HEK293T (cell line): ENCODE measurements at regions not wholly inside any gene's neighbourhood (a gene's known extent, or its start where the extent isn't known, plus 50 kb on each side); places are given as distances from the start of the nearest gene placed in this dataset.

Source experiments
- CTCF ChIA-PET: fragments of 350-600 bp; formaldehyde crosslinking; extraction: SDS; loops from one replicate; lab custom pipeline; 2021; ENCODE audit warnings: antibody characterized with exemption, inconsistent platforms; lab: Yijun Ruan, JAX
- POLR2A ChIA-PET: fragments of 350-600 bp; formaldehyde crosslinking; extraction: SDS; loops from one replicate; lab custom pipeline; 2020; ENCODE audit warnings: antibody characterized with exemption, inconsistent platforms; lab: Yijun Ruan, JAX
- DNase-seq: peaks from one replicate; pipeline ENCODE4 v3.0.0; 2012; ENCODE audit warnings: mixed read lengths; ENCODE audit errors: extremely low spot score
- ARNT ChIP-seq: fragments of 450-650 bp; IDR thresholded peaks from 2 replicates; pipeline ENCODE4 v1.6.1; 2017; ENCODE audit warnings: mild to moderate bottlenecking
- BHLHE40 ChIP-seq: fragments of 450-650 bp; IDR thresholded peaks from 2 replicates; pipeline ENCODE4 v1.6.1; 2016; ENCODE audit warnings: mild to moderate bottlenecking, moderate library complexity, borderline replicate concordance
- CTBP1 ChIP-seq: fragments of 450-650 bp; IDR thresholded peaks from 2 replicates; pipeline ENCODE4 v1.6.1; 2016; ENCODE audit warnings: borderline replicate concordance
- ELF4 ChIP-seq: fragments of 450-650 bp; IDR thresholded peaks from 2 replicates; pipeline ENCODE4 v1.6.1; 2017; ENCODE audit warnings: antibody characterized with exemption
- FOXA1 ChIP-seq: fragments of 450-650 bp; IDR thresholded peaks from 2 replicates; pipeline ENCODE4 v1.6.1; 2016; ENCODE audit warnings: mild to moderate bottlenecking
- FOXK2 ChIP-seq: fragments of 450-650 bp; IDR thresholded peaks from 2 replicates; pipeline ENCODE4 v1.6.1; 2016; ENCODE audit warnings: mild to moderate bottlenecking
- FOXM1 ChIP-seq: fragments of 450-650 bp; IDR thresholded peaks from 2 replicates; pipeline ENCODE4 v1.6.1; 2017; ENCODE audit warnings: mild to moderate bottlenecking, borderline replicate concordance
- HDGF ChIP-seq: fragments of 450-650 bp; IDR thresholded peaks from 2 replicates; pipeline ENCODE4 v1.6.1; 2017; ENCODE audit warnings: antibody characterized with exemption, borderline replicate concordance
- L3MBTL2 ChIP-seq: fragments of 450-650 bp; conservative IDR thresholded peaks from 2 replicates; pipeline ENCODE4 v1.6.1; 2016; ENCODE audit warnings: mild to moderate bottlenecking
- LEF1 ChIP-seq: fragments of 450-650 bp; IDR thresholded peaks from 2 replicates; pipeline ENCODE4 v1.6.1; 2017; ENCODE audit warnings: mild to moderate bottlenecking, borderline replicate concordance
- NFRKB ChIP-seq: fragments of 450-650 bp; IDR thresholded peaks from 2 replicates; pipeline ENCODE4 v1.6.1; 2016; ENCODE audit warnings: mild to moderate bottlenecking, moderate library complexity
- SP1 ChIP-seq: fragments of 450-650 bp; IDR thresholded peaks from 2 replicates; pipeline ENCODE4 v1.6.1; 2017
- SUZ12 ChIP-seq: fragments of 450-650 bp; IDR thresholded peaks from 2 replicates; pipeline ENCODE4 v1.6.1; 2016; ENCODE audit warnings: mild to moderate bottlenecking
- TARDBP ChIP-seq: fragments of 450-650 bp; IDR thresholded peaks from 2 replicates; pipeline ENCODE4 v1.6.1; 2016
- ZNF384 ChIP-seq: fragments of 450-650 bp; IDR thresholded peaks from 2 replicates; pipeline ENCODE4 v1.6.1; 2016
- TF ChIP-seq, protein P1 (sequence below): fragments of 450-650 bp; IDR thresholded peaks from 2 replicates; pipeline ENCODE4 v1.6.1; 2016

- TF ChIP-seq SP1: no peak
- TF ChIP-seq ZNF384: no peak
- TF ChIP-seq NFRKB: no peak
- no peak for TF ChIP-seq HDGF
- TF ChIP-seq, protein P1, sequence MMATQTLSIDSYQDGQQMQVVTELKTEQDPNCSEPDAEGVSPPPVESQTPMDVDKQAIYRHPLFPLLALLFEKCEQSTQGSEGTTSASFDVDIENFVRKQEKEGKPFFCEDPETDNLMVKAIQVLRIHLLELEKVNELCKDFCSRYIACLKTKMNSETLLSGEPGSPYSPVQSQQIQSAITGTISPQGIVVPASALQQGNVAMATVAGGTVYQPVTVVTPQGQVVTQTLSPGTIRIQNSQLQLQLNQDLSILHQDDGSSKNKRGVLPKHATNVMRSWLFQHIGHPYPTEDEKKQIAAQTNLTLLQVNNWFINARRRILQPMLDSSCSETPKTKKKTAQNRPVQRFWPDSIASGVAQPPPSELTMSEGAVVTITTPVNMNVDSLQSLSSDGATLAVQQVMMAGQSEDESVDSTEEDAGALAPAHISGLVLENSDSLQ: no peak
- no peak for TF ChIP-seq L3MBTL2
- TF ChIP-seq ARNT: no peak
- no peak for TF ChIP-seq FOXA1
- TF ChIP-seq BHLHE40: no peak
- no peak for TF ChIP-seq TARDBP
- TF ChIP-seq ELF4: no peak
- no peak for TF ChIP-seq SUZ12
- TF ChIP-seq LEF1: no peak
- DNase-seq: no peak
- ChIA-PET POLR2A (interaction anchor here (0.9 kb wide), 1 partner anchor 33 kb away, joined by 3 read pairs; no protein-coding TSS in a partner anchor), CTCF (no interaction called here)
Measured at GRCh38 chr3:168216851-168217250, 121.1 kb upstream of the GOLIM4 start.

- TF ChIP-seq LEF1 (no peak), SUZ12 (no peak), BHLHE40 (no peak), ELF4 (no peak), L3MBTL2 (no peak), FOXM1 (no peak), HDGF (no peak)
- ChIA-PET CTCF (interaction anchor here (0.6 to 1.2 kb wide), 2 partner anchors 633 to 886 kb away, joined by 4 to 6 read pairs; no protein-coding TSS in a partner anchor), POLR2A (no interaction called here)
- DNase-seq: no peak
Measured at GRCh38 chr3:168213920-168214319, 118.2 kb upstream of the GOLIM4 start.

DNA sequence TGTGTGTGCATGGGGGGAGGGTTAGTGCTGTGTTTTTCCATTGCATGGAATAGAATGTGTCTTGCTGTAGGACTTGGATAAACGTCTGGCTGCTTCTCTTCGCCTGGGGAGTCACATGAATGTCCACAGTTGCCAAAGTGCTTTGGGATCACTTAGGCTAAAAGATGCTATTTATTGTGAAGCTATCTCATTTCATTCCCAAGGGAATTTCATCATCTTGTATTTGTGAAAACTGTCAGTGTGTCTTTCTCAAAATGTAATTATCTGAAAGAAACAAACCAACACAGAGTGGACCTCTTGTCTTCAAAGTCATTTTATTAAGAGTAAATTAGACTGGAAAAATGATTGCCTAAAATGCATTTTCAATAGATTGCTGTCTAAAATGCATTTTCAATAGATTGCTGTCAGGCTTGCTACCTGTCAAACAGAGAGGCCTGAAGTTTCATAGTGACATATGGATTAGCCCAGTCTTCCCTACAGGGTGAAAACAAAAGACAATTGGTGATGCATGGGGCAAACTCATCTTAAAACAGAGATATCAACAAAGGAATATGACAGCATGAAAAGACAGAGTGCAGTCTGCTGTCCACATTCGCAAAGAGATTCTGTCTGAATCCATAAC is 117.1 kb upstream of the GOLIM4 start:
- DNase-seq: no peak
- CTCF ChIA-PET: interaction anchor here (1.2 kb wide), 1 partner anchor 635 kb away, joined by 6 read pairs; no protein-coding TSS in a partner anchor
- POLR2A ChIA-PET: no interaction called here

DNA sequence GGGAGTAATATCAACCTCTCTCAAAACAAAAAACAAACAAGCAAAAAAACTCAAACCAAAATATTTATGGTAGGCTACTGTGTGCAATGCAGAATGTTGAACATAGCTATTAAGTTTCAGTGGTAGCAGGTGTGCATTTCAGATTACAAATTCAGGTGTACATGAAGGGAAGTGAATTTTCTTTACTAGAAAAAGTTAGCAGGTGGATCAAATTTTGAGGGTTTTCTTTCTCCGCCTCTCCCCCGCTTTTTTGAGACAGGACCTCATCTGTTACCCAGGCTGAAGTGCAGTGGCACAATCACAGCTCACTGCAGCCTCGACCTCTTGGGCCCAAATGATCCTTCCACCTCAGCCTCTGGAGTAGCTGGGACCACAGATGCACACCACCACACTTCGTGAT is 109.7 kb upstream of the GOLIM4 start:
- no peak for TF ChIP-seq LEF1
- no peak for TF ChIP-seq ZNF384
- no peak for TF ChIP-seq FOXM1
- TF ChIP-seq TARDBP: no peak
- no peak for TF ChIP-seq FOXK2
- no peak for DNase-seq
- POLR2A ChIA-PET: no interaction called here
- CTCF ChIA-PET: no interaction called here

More for the DNA sequence above, 117.1 kb upstream of the GOLIM4 start:
- TF ChIP-seq TARDBP (no peak), ARNT (no peak), SUZ12 (no peak)
- TF ChIP-seq, protein P1: no peak

DNA sequence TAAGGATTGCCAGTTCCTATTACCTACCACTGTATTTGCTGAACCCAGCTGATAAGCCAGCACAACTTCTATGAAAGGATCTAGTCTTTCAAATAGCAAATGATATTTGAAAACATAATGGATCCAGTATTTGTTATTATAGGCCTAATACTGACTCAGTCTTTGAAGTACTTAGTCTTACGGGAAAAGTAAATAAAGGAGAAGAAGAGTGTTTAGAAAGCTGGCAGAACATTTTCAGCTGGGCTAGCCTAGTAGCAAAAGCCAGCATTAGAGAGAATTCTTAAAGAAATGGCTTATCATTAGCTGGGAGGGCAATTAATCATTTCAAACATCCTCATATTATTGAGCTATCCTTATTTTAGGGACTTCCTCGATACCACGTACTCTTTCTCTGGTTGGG is 101.4 kb upstream of the GOLIM4 start:
- TF ChIP-seq FOXM1 (no peak), LEF1 (no peak), SUZ12 (no peak), BHLHE40 (no peak), NFRKB (no peak), SP1 (no peak), FOXA1 (no peak), ZNF384 (no peak), CTBP1 (no peak), TARDBP (no peak), HDGF (no peak), ELF4 (no peak), L3MBTL2 (no peak)
- TF ChIP-seq, protein P1: no peak
- ChIA-PET POLR2A (no interaction called here), CTCF (interaction anchor here (0.6 kb wide), 1 partner anchor 9 kb away, joined by 4 read pairs; no protein-coding TSS in a partner anchor)
- DNase-seq: no peak

- POLR2A ChIA-PET: no interaction called here
- CTCF ChIA-PET: interaction anchor here (1.7 kb wide), 1 partner anchor 20 kb away, joined by 3 read pairs; no protein-coding TSS in a partner anchor
- DNase-seq: no peak
- TF ChIP-seq NFRKB (no peak), FOXA1 (no peak), FOXM1 (no peak), ZNF384 (no peak), SP1 (no peak), HDGF (no peak), ARNT (no peak), CTBP1 (no peak), TARDBP (no peak), SUZ12 (no peak), ELF4 (no peak), FOXK2 (no peak), BHLHE40 (no peak), LEF1 (no peak)
- TF ChIP-seq, protein P1: no peak
Measured at GRCh38 chr3:168191856-168192255, 96.1 kb upstream of the GOLIM4 start.
